Adipocyte (in vitro differentiated cells): ENCODE measurements at regions not wholly inside any gene's neighbourhood (a gene's known extent, or its start where the extent isn't known, plus 50 kb on each side); places are given as distances from the start of the nearest gene placed in this dataset.

Experiments used
- DNase-seq: peaks from one replicate; pipeline ENCODE4 v3.0.0-alpha.2; 2015; ENCODE audit warnings: low read depth
- H3K27me3 ChIP-seq: replicated peaks from 2 replicates; pipeline ENCODE4 v1.7.0; 2013; ENCODE audit warnings: mild to moderate bottlenecking, low read length, moderate library complexity; ENCODE audit not compliant: control insufficient read depth, insufficient read depth
- H3K36me3 ChIP-seq: 2 replicates; pipeline ENCODE4 v1.7.0; 2013; ENCODE audit warnings: low read length, mild to moderate bottlenecking, moderate library complexity; ENCODE audit not compliant: control insufficient read depth, insufficient read depth, severe bottlenecking
- H3K4me1 ChIP-seq: 2 replicates; pipeline ENCODE4 v1.7.0; 2013; ENCODE audit warnings: mild to moderate bottlenecking, low read length, moderate library complexity; ENCODE audit not compliant: control insufficient read depth, insufficient read depth
- H3K4me3 ChIP-seq: 2 replicates; pipeline ENCODE4 v1.7.0; 2013; ENCODE audit warnings: mild to moderate bottlenecking, low read length, moderate library complexity
- H3K9ac ChIP-seq: 2 replicates; pipeline ENCODE4 v1.7.0; 2013; ENCODE audit warnings: mild to moderate bottlenecking, low read length, moderate library complexity
- H3K9me3 ChIP-seq: 2 replicates; pipeline ENCODE4 v1.7.0; 2013; ENCODE audit warnings: mild to moderate bottlenecking, low read length, moderate library complexity; ENCODE audit not compliant: control insufficient read depth

- DNase-seq, result no peak
- no peaks in the 10 kb centered on the region for H3K36me3 ChIP-seq
- H3K27me3 ChIP-seq, result no peaks in the 10 kb centered on the region
- no peak overlapping the region for H3K4me3 ChIP-seq
- no peaks in the 10 kb centered on the region for H3K9me3 ChIP-seq
- no peak overlapping the region for H3K9ac ChIP-seq
- no peaks in the 10 kb centered on the region for H3K4me1 ChIP-seq
These were observed 546.2 kb downstream of the TUSC7 start for GRCh38 chr3:117255736-117256135.

GRCh38 chr3:117261983-117262421 lies 552.4 kb downstream of the TUSC7 start:
- no peak for DNase-seq
- no peaks in the 10 kb centered on the region for H3K4me1 ChIP-seq
- no peak overlapping the region for H3K4me3 ChIP-seq
- no peak overlapping the region for H3K9ac ChIP-seq
- no peaks in the 10 kb centered on the region for H3K9me3 ChIP-seq
- H3K36me3 ChIP-seq, result no peaks in the 10 kb centered on the region
- no peaks in the 10 kb centered on the region for H3K27me3 ChIP-seq

DNA sequence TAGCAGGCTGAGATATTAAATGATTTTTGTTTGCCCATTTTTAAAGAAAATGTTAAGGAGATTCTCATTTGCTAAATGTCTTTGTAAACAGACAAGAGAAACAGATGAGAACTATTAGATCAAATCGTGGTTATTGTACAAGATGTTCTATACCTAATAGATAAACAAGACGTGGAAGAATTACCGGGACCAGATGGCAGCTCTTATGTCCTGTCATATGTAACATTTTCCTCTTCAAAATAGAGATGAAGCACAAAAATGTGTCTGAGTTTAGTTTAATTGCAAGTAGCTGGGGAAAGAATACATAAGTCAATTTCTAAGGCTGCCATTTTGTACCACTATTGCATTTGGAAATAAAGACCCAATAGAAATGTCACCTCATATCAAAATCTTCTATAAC lies 553.7 kb downstream of the TUSC7 start:
- Histone ChIP-seq H3K9ac (no peak overlapping the region), H3K4me3 (no peak overlapping the region), H3K9me3 (no peaks in the 10 kb centered on the region), H3K36me3 (no peaks in the 10 kb centered on the region), H3K27me3 (no peaks in the 10 kb centered on the region), H3K4me1 (no peaks in the 10 kb centered on the region)
- DNase-seq, result no peak

- no peak for DNase-seq
- no peak overlapping the region for H3K4me3 ChIP-seq
- H3K9me3 ChIP-seq, result no peaks in the 10 kb centered on the region
- H3K4me1 ChIP-seq, result no peaks in the 10 kb centered on the region
- no peak overlapping the region for H3K9ac ChIP-seq
- H3K36me3 ChIP-seq, result no peaks in the 10 kb centered on the region
- no peaks in the 10 kb centered on the region for H3K27me3 ChIP-seq
These were observed 554.2 kb downstream of the TUSC7 start for GRCh38 chr3:117263745-117264144.

DNA sequence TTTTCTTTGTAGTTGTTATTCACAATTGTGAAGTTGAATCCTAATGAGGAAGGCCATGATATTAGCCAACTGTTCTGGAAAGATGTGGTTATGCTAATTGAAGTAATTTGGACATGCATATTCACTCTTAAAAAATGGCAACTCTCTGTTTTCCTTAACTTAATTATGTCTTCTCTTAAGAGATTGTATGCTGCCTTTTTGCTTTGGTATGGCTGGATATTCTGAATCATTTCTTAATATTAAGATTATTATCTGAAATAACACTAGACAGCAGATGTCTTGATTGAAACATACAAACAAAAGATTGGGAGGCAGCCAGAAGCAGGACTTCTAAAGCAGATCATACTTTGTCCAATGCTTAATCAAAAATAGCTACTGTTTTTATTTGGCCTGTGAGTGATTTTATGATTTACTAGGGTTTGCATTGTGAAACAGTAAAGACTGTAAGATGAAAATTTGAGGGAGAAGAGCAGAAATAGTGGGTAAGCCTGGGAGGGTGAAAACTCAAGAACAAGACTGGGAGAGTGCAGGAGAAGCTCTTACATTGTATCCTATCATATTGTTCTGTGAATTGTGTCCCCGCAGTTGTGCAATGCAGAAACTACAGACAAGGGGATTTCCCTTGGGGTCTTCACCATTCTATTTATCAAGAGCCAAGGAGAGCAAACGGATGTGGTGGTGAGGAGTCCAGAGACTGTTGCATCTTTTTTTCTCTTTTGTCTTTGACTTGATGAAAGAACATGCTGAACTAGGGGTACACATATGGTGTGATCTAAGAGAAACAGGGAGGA lies 554.8 kb downstream of the TUSC7 start:
- Histone ChIP-seq H3K4me3 (no peak overlapping the region), H3K4me1 (no peaks in the 10 kb centered on the region), H3K27me3 (no peaks in the 10 kb centered on the region), H3K9me3 (no peaks in the 10 kb centered on the region), H3K9ac (no peak overlapping the region), H3K36me3 (no peaks in the 10 kb centered on the region)
- DNase-seq, result no peak

- DNase-seq, result no peak
- Histone ChIP-seq H3K9me3 (no peaks in the 10 kb centered on the region), H3K4me1 (no peaks in the 10 kb centered on the region), H3K36me3 (no peaks in the 10 kb centered on the region), H3K9ac (no peak overlapping the region), H3K27me3 (no peaks in the 10 kb centered on the region), H3K4me3 (no peak overlapping the region)
These were observed 557.2 kb downstream of the TUSC7 start for GRCh38 chr3:117266806-117267205.

GRCh38 chr3:117268318-117268717 lies 558.7 kb downstream of the TUSC7 start:
- Histone ChIP-seq H3K36me3 (no peaks in the 10 kb centered on the region), H3K27me3 (no peaks in the 10 kb centered on the region), H3K9me3 (no peaks in the 10 kb centered on the region), H3K4me3 (no peak overlapping the region), H3K4me1 (no peaks in the 10 kb centered on the region), H3K9ac (no peak overlapping the region)
- DNase-seq, result no peak

GRCh38 chr3:117272274-117272673 lies 562.7 kb downstream of the TUSC7 start:
- H3K9me3 ChIP-seq, result no peaks in the 10 kb centered on the region
- DNase-seq, result no peak
- H3K4me1 ChIP-seq, result peaks cover 6% of the 10 kb centered on the region
- no peaks in the 10 kb centered on the region for H3K27me3 ChIP-seq
- no peak overlapping the region for H3K9ac ChIP-seq
- no peak overlapping the region for H3K4me3 ChIP-seq
- no peaks in the 10 kb centered on the region for H3K36me3 ChIP-seq

DNA sequence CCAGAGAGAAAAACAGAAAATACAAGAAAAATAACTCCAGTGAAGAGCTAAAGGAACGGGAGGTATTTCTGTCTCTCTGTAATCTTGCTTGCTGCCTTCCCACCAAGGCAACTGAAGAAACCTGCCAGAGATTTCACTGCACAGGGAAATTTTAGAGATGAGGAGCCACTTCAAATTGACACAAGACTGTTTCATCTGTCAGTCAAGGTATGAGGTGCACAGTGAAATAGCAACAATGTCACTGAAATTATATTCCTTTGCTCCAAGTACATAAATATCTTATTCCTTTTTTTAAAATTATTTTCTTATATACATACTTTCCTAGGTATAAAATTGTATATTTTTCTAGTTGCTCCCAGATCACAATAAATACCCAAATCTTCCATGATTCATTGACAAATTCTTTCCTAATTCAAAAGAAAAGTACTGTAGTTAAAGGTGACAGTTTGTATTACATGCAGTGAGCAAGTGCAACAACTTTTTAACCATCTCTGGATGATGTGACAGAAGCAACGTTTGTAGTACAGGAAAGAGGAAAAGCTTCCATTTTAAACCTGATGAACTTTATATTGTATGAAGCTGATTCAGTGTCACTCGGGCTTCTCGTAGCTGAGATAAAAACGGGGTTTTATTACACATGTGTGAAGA lies 563.4 kb downstream of the TUSC7 start:
- Histone ChIP-seq H3K36me3 (no peaks in the 10 kb centered on the region), H3K9me3 (no peaks in the 10 kb centered on the region), H3K4me3 (no peak overlapping the region), H3K9ac (no peak overlapping the region), H3K4me1 (peaks cover 14% of the 10 kb centered on the region), H3K27me3 (no peaks in the 10 kb centered on the region)
- DNase-seq, result no peak

GRCh38 chr3:117277816-117278215 lies 568.2 kb downstream of the TUSC7 start:
- Histone ChIP-seq H3K4me1 (peaks cover 36% of the 10 kb centered on the region), H3K9ac (no peak overlapping the region), H3K9me3 (no peaks in the 10 kb centered on the region), H3K4me3 (no peak overlapping the region), H3K36me3 (no peaks in the 10 kb centered on the region), H3K27me3 (no peaks in the 10 kb centered on the region)
- no peak for DNase-seq

GRCh38 chr3:117278424-117279190 lies 569.0 kb downstream of the TUSC7 start:
- peak; percentile 7 for DNase-seq
- Histone ChIP-seq H3K36me3 (no peaks in the 10 kb centered on the region), H3K4me3 (no peak overlapping the region)

More at GRCh38 chr3:117278424-117279190, 569.0 kb downstream of the TUSC7 start:
- H3K9me3 ChIP-seq, result no peaks in the 10 kb centered on the region
- H3K9ac ChIP-seq, result no peak overlapping the region
- H3K27me3 ChIP-seq, result no peaks in the 10 kb centered on the region
- H3K4me1 ChIP-seq, result peaks cover 36% of the 10 kb centered on the region
